Transverse colon (tissue), 4 donors: ENCODE measurements at regions not wholly inside any gene's neighbourhood (a gene's known extent, or its start where the extent isn't known, plus 50 kb on each side); places are given as distances from the start of the nearest gene placed in this dataset.

Experiments used
- DNase-seq: peaks from one replicate; pipeline ENCODE4 v3.0.0-alpha.2; 2019
- H3K27ac ChIP-seq, 4 donors: fragments of 200-600 bp; sonication (generic); 2 replicates each; pipeline ENCODE4 v1.5.1; 2016 to 2018; ENCODE audit warnings: inconsistent platforms in 4 of 4
- H3K27me3 ChIP-seq: fragments of 200-600 bp; sonication (generic); 2 replicates; pipeline ENCODE4 v1.5.1; 2017; ENCODE audit warnings: inconsistent platforms
- H3K36me3 ChIP-seq, 4 donors: fragments of 200-600 bp; sonication (generic); 2 replicates each; pipeline ENCODE4 v1.5.1; 2017 to 2019; ENCODE audit warnings: inconsistent platforms in 4 of 4
- H3K4me1 ChIP-seq, 4 donors: fragments of 200-600 bp; sonication (generic); 2 replicates each; pipeline ENCODE4 v1.5.1; 2017 to 2020; ENCODE audit warnings: inconsistent platforms in 4 of 4
- H3K4me3 ChIP-seq, 4 donors: fragments of 200-600 bp; sonication (generic); 1 replicate in 1 of 4; 2 replicates in 3 of 4; pipeline versions ENCODE4 v1.5.1 to v1.6.1; 2017 to 2019; ENCODE audit warnings: inconsistent platforms in 4 of 4
- H3K9me3 ChIP-seq, 2 donors: fragments of 200-600 bp; sonication (generic); 2 replicates each; pipeline ENCODE4 v1.5.1; 2017 to 2019; ENCODE audit warnings: inconsistent platforms in 2 of 2
- CTCF ChIP-seq, 5 experiments: fragments of 200-600 bp in 3 of 5; fragments of 450-650 bp in 2 of 5; sonication (generic) in 3 of 5; IDR thresholded peaks; 1 replicate in 2 of 5; 2 replicates in 3 of 5; pipeline ENCODE4 v1.5.1; 2016 to 2017; ENCODE audit warnings: antibody characterized with exemption in 5 of 5, inconsistent platforms in 3 of 5, mild to moderate bottlenecking in 2 of 5, moderate library complexity in 1 of 5
- EP300 ChIP-seq: sonication (generic); formaldehyde crosslinking; IDR thresholded peaks from one replicate; pipeline ENCODE4 v1.6.1; 2017; ENCODE audit warnings: antibody characterized with exemption, low read depth
- POLR2A ChIP-seq: fragments of 450-650 bp; IDR thresholded peaks from one replicate; pipeline ENCODE4 v1.6.1; 2016; ENCODE audit warnings: antibody characterized with exemption, mild to moderate bottlenecking, moderate library complexity
- POLR2AphosphoS5 ChIP-seq, 3 donors: sonication (generic); formaldehyde crosslinking; IDR thresholded peaks; one replicate each; pipeline ENCODE4 v1.6.1; 2016; ENCODE audit warnings: antibody characterized with exemption in 3 of 3
- WGBS, 2 donors: methylation state at CpG; one replicate each; pipeline ENCODE4 v1.1.5; 2018; ENCODE audit warnings: low coverage in 1 of 2; 5-methylcytosine and 5-hydroxymethylcytosine counted together
- in situ Hi-C, 4 donors: fragments of 200-750 bp; cut with MboI; loops; one replicate each; pipeline versions ENCODE4 v1.15.0 to v1.15.1; 2017; ENCODE audit warnings: low sequenced_read_pairs in 3 of 4, low pct_ligation_motif_present in 1 of 4, low pct_unique_long_range_greater_than_20kb in 1 of 4
- intact Hi-C: fragments of 100-400 bp; cut with DNase I; formaldehyde crosslinking; loops from one replicate; pipeline ENCODE4 v1.15.1; 2023; ENCODE audit warnings: low total_unique reads

- no peaks in the 10 kb centered on the region for H3K9me3 ChIP-seq
- TF ChIP-seq EP300: no peak
- TF ChIP-seq POLR2AphosphoS5 (IDR thresholded peaks at IDR 0.05): no peak
- no peak for TF ChIP-seq POLR2A
- no peak for TF ChIP-seq CTCF (IDR thresholded peaks at IDR 0.05)
- peaks cover 0 to 15% (median 11%) of the 10 kb centered on the region in 4 donors for H3K4me1 ChIP-seq
These were observed 494.5 kb upstream of the B3GALT2 start for GRCh38 chr1:193680924-193681316.

GRCh38 chr1:193680247-193680923, 494.0 kb upstream of the B3GALT2 start:
- Histone ChIP-seq H3K27ac (no peak overlapping the region), H3K4me1 (peaks cover 0 to 18% (median 13%) of the 10 kb centered on the region in 4 donors), H3K27me3 (no peaks in the 10 kb centered on the region), H3K9me3 (no peaks in the 10 kb centered on the region), H3K36me3 (no peaks in the 10 kb centered on the region), H3K4me3 (no peak overlapping the region)
- in situ Hi-C loops (no loop called here), intact Hi-C loops (no loop called here)
- WGBS, 2 donors: 31% methylated on average over 1 of the region's 1 CpG; no CpG with 5 or more reads in 1 of the 2 donors
- TF ChIP-seq EP300 (no peak), POLR2A (no peak), CTCF (IDR thresholded peaks at IDR 0.05) (no peak), POLR2AphosphoS5 (IDR thresholded peaks at IDR 0.05) (no peak)
- no peak for DNase-seq

More at GRCh38 chr1:193680924-193681316, 494.5 kb upstream of the B3GALT2 start:
- no peak for DNase-seq
- intact Hi-C loops (no loop called here), in situ Hi-C loops (no loop called here)
- Histone ChIP-seq H3K36me3 (no peaks in the 10 kb centered on the region), H3K4me3 (no peak overlapping the region), H3K27ac (no peak overlapping the region), H3K27me3 (no peaks in the 10 kb centered on the region)
- WGBS, 2 donors: 0 to 21% methylated on average over 2 of the region's 2 CpGs

- H3K27ac ChIP-seq: no peak overlapping the region
- H3K4me3 ChIP-seq: no peak overlapping the region
- in situ Hi-C loops: no loop called here
- WGBS, 2 donors: 81 to 82% methylated on average over 3 of the region's 3 CpGs
- peaks cover 0 to 26% (median 16%) of the 10 kb centered on the region in 4 donors for H3K4me1 ChIP-seq
- intact Hi-C loops: no loop called here
- H3K9me3 ChIP-seq: no peaks in the 10 kb centered on the region
- no peaks in the 10 kb centered on the region for H3K27me3 ChIP-seq
- no peak for DNase-seq
- no peaks in the 10 kb centered on the region for H3K36me3 ChIP-seq
- TF ChIP-seq CTCF (IDR thresholded peaks at IDR 0.05) (no peak), EP300 (no peak), POLR2A (no peak), POLR2AphosphoS5 (IDR thresholded peaks at IDR 0.05) (no peak)
These were observed 491.5 kb upstream of the B3GALT2 start for GRCh38 chr1:193677874-193678273.

- Histone ChIP-seq H3K4me3 (no peak overlapping the region), H3K27me3 (no peaks in the 10 kb centered on the region), H3K36me3 (no peaks in the 10 kb centered on the region), H3K4me1 (peaks cover 0 to 26% (median 16%) of the 10 kb centered on the region in 4 donors), H3K27ac (no peak overlapping the region), H3K9me3 (no peaks in the 10 kb centered on the region)
- DNase-seq: no peak
- TF ChIP-seq POLR2A (no peak), POLR2AphosphoS5 (IDR thresholded peaks at IDR 0.05) (no peak), CTCF (IDR thresholded peaks at IDR 0.05) (no peak), EP300 (no peak)
- intact Hi-C loops (no loop called here), in situ Hi-C loops (no loop called here)
- WGBS, 2 donors: 45 to 86% methylated on average over 2 of the region's 2 CpGs
These were observed 490.7 kb upstream of the B3GALT2 start for GRCh38 chr1:193676996-193677549.
